Spleen (tissue), 11 donors: ENCODE measurements at regions not wholly inside any gene's neighbourhood (a gene's known extent, or its start where the extent isn't known, plus 50 kb on each side); places are given as distances from the start of the nearest gene placed in this dataset.

Experiments used
- DNase-seq: peaks from one replicate; pipeline ENCODE4 v3.0.0-alpha.2; 2020
- H3K27ac ChIP-seq, 8 donors: fragments of 200-600 bp; sonication (generic) in 7 of 8; 1 replicate in 4 of 8; 2 replicates in 4 of 8; pipeline versions ENCODE4 v1.5.0 to v1.8.0; 2016 to 2021; ENCODE audit warnings: inconsistent platforms in 4 of 8, mild to moderate bottlenecking in 4 of 8, moderate library complexity in 1 of 8
- H3K27me3 ChIP-seq, 7 donors: fragments of 200-600 bp; sonication (generic) in 6 of 7; replicated peaks in 1 of 7; 1 replicate in 4 of 7; 2 replicates in 3 of 7; pipeline versions ENCODE4 v1.5.0 to v1.8.0; 2016 to 2021; ENCODE audit warnings: inconsistent platforms in 3 of 7, mild to moderate bottlenecking in 1 of 7
- H3K36me3 ChIP-seq, 6 donors: fragments of 200-600 bp; sonication (generic) in 5 of 6; 1 replicate in 4 of 6; 2 replicates in 2 of 6; pipeline versions ENCODE4 v1.5.0 to v1.8.0; 2016 to 2021; ENCODE audit warnings: inconsistent platforms in 2 of 6
- H3K4me1 ChIP-seq, 6 donors: fragments of 200-600 bp; sonication (generic) in 5 of 6; 1 replicate in 3 of 6; 2 replicates in 3 of 6; pipeline versions ENCODE4 v1.5.0 to v1.8.0; 2016 to 2021; ENCODE audit warnings: inconsistent platforms in 3 of 6
- H3K4me3 ChIP-seq, 8 donors: fragments of 200-600 bp; sonication (generic) in 7 of 8; 1 replicate in 4 of 8; 2 replicates in 4 of 8; pipeline versions ENCODE4 v1.5.0 to v1.8.0; 2016 to 2021; ENCODE audit warnings: inconsistent platforms in 4 of 8, mild to moderate bottlenecking in 4 of 8, moderate library complexity in 2 of 8
- H3K9me3 ChIP-seq, 8 donors: fragments of 200-600 bp; sonication (generic) in 7 of 8; 1 replicate in 4 of 8; 2 replicates in 4 of 8; pipeline versions ENCODE4 v1.5.0 to v1.8.0; 2016 to 2021; ENCODE audit warnings: inconsistent platforms in 4 of 8
- POLR2A ChIP-seq, 3 donors: fragments of 450-650 bp; IDR thresholded peaks; one replicate each; pipeline ENCODE4 v1.5.1; 2017; ENCODE audit warnings: antibody characterized with exemption in 3 of 3, mild to moderate bottlenecking in 1 of 3
- POLR2AphosphoS5 ChIP-seq, 3 donors: sonication (generic); formaldehyde crosslinking; IDR thresholded peaks; one replicate each; pipeline ENCODE4 v1.5.1; 2017; ENCODE audit warnings: antibody characterized with exemption in 3 of 3
- WGBS, 5 donors: extraction: QIAGEN DNeasy Blood & Tissue Kit in 3 of 5; methylation state at CpG; one replicate each; pipeline versions ENCODE4 v1.1.5 to v1.1.7; 2013 to 2018; 5-methylcytosine and 5-hydroxymethylcytosine counted together
- intact Hi-C: fragments of 100-400 bp; cut with DNase I; formaldehyde crosslinking; loops from one replicate; pipeline ENCODE4 v1.15.0; 2023; ENCODE audit warnings: low total_unique reads
- TF ChIP-seq, protein P1 (sequence below), 11 experiments: fragments of 200-600 bp in 7 of 11; fragments of 450-650 bp in 4 of 11; sonication (generic) in 4 of 11; IDR thresholded peaks in 8 of 11; conservative IDR thresholded peaks in 3 of 11; 1 replicate in 7 of 11; 2 replicates in 4 of 11; pipeline versions ENCODE4 v1.4.0 to v1.8.0; 2016 to 2021; ENCODE audit warnings: antibody characterized with exemption in 11 of 11, inconsistent platforms in 4 of 11, mild to moderate bottlenecking in 1 of 11
- donor health status: healthy with polysubstance abuse.
- donor health status: DM: no; HTN: no; CAD: no; lungs with moderate emphysema.
- donor health status: DM: no; HTN: no; CAD: no.
- donor health status: Bipolar disorder and iron deficiency.
- donor health status: healthy.
- donor health status: DM: no; HTN: no; CAD: no.
- donor health status: DM: yes; HTN: yes; CAD: no.

DNA sequence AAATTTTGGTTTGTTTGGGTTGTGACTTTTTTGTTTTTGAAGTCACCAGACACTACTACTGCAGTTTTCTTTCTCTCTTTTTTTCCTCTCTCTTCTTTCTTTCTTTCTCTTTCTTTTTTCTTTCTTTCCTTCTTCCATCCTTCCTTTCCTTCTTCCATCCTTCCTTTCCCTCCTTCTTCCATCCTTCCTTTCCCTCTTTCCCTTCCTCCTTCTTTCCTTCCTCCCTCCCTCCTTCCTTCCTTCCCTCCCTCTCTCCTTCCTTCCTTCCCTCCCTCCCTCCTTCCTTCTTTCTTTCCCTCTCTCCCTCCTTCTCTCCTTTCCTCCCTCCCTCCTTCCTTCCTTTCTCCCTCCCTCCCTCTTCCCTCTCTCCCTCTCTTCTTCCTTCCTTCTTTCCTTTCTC lies 230.3 kb upstream of the TYRP1 start:
- no peak overlapping the region for H3K27ac ChIP-seq
- no peak for TF ChIP-seq POLR2AphosphoS5 (IDR thresholded peaks at IDR 0.05)
- TF ChIP-seq, protein P1, sequence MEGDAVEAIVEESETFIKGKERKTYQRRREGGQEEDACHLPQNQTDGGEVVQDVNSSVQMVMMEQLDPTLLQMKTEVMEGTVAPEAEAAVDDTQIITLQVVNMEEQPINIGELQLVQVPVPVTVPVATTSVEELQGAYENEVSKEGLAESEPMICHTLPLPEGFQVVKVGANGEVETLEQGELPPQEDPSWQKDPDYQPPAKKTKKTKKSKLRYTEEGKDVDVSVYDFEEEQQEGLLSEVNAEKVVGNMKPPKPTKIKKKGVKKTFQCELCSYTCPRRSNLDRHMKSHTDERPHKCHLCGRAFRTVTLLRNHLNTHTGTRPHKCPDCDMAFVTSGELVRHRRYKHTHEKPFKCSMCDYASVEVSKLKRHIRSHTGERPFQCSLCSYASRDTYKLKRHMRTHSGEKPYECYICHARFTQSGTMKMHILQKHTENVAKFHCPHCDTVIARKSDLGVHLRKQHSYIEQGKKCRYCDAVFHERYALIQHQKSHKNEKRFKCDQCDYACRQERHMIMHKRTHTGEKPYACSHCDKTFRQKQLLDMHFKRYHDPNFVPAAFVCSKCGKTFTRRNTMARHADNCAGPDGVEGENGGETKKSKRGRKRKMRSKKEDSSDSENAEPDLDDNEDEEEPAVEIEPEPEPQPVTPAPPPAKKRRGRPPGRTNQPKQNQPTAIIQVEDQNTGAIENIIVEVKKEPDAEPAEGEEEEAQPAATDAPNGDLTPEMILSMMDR (IDR thresholded peaks at IDR 0.05 in 8 of 11, conservative IDR thresholded peaks at IDR 0.05 in 3 of 11) = no peak
- no peak for TF ChIP-seq POLR2A (IDR thresholded peaks at IDR 0.05)
- H3K36me3 ChIP-seq = no peaks in the 10 kb centered on the region
- H3K9me3 ChIP-seq = no peaks in the 10 kb centered on the region
- H3K4me3 ChIP-seq = no peak overlapping the region
- intact Hi-C loops = no loop called here
- no peaks in the 10 kb centered on the region for H3K4me1 ChIP-seq
- no peaks in the 10 kb centered on the region for H3K27me3 ChIP-seq
- DNase-seq = no peak

DNA sequence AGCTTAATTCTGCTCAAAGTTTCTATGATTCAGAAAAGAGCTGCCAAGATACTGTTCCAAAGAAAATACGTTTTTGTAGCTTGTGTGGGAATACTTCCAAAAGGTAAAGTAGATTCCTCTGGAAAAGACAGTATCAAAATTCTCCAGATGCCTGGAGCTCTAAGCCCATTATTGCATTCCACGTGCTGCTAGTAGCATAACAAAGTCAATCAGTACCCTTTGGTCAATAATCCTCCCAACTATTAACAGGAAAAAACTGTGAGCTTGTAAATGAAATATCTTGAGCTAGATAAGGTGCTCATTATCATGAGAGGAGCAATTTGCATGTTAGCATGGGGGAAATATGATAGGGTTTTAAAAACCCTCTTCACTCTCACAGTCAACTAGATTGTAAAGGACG lies 229.5 kb upstream of the TYRP1 start:
- Histone ChIP-seq H3K36me3 (no peaks in the 10 kb centered on the region), H3K4me1 (no peaks in the 10 kb centered on the region), H3K9me3 (no peaks in the 10 kb centered on the region), H3K27me3 (no peaks in the 10 kb centered on the region), H3K27ac (no peak overlapping the region), H3K4me3 (no peak overlapping the region)
- TF ChIP-seq, protein P1 (IDR thresholded peaks at IDR 0.05 in 8 of 11, conservative IDR thresholded peaks at IDR 0.05 in 3 of 11) = no peak
- TF ChIP-seq POLR2A (IDR thresholded peaks at IDR 0.05) (no peak), POLR2AphosphoS5 (IDR thresholded peaks at IDR 0.05) (no peak)
- 49 to 62% (median 55%) methylated on average over 3 of the region's 3 CpGs for WGBS, 5 donors
- intact Hi-C loops = no loop called here
- DNase-seq = no peak

DNA sequence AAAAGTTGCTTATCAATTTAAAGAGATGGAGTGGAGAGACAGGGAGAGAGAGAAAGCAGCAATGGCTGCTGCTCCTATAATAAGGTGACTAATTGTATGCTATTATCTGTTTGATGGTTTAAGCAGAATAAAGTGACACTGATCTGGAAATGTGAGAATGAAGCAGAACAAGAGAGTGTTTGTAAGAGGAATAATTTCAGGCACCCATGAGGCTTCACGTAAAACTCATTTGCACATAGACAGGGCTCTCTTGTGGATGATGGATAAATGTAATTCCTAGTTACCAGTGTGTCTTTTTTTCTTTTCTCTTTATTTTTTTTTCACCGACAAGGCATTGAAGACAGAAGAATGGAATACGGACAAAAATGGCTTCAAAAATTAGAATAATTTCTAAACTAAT lies 228.8 kb upstream of the TYRP1 start:
- intact Hi-C loops = no loop called here

DNA sequence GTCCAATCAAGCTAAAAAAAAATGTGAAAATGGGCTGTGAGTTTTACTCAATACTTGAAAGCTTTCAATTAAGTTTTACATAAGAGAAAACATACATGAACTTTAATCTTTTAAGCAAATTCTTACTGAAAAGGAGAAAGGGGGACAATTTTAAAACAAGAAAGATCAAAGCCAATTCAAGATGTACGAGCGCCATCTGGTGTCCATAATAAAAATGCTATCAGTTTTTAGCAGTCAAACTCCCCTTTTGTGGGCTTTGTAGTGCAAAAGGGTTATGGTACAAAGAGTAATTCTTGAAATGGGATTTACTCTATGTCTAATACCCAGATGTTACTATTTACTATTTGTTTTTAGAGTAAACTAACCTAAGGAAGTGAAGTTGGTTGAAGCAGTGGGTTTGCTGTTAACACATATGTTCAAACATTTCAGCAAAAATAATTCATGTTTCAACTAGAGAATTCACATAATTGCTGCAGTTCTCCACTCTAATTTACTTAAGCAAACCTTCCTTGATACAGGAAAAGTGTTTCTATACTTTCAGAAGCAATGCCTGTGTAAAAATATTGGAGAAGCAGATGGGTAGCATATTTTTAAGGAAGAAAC lies 228.2 kb upstream of the TYRP1 start:
- H3K4me3 ChIP-seq = no peak overlapping the region
- no peaks in the 10 kb centered on the region for H3K36me3 ChIP-seq
- intact Hi-C loops = no loop called here
- H3K27ac ChIP-seq = no peak overlapping the region
- H3K27me3 ChIP-seq = no peaks in the 10 kb centered on the region
- no peaks in the 10 kb centered on the region for H3K9me3 ChIP-seq
- TF ChIP-seq, protein P1 (IDR thresholded peaks at IDR 0.05 in 8 of 11, conservative IDR thresholded peaks at IDR 0.05 in 3 of 11) = peak in 4 of 11 experiments; percentile 25 to 47 (median 34)
- TF ChIP-seq POLR2A (IDR thresholded peaks at IDR 0.05) = no peak
- no peaks in the 10 kb centered on the region for H3K4me1 ChIP-seq
- 0 to 4% (median 1%) methylated on average over 2 of the region's 2 CpGs for WGBS, 5 donors
- no peak for DNase-seq

More for the DNA sequence above, 228.8 kb upstream of the TYRP1 start:
- no peaks in the 10 kb centered on the region for H3K4me1 ChIP-seq
- no peak overlapping the region for H3K27ac ChIP-seq
- TF ChIP-seq, protein P1 (IDR thresholded peaks at IDR 0.05 in 8 of 11, conservative IDR thresholded peaks at IDR 0.05 in 3 of 11) = no peak
- no peak for TF ChIP-seq POLR2AphosphoS5 (IDR thresholded peaks at IDR 0.05)
- no peak for TF ChIP-seq POLR2A (IDR thresholded peaks at IDR 0.05)
- WGBS, 5 donors = 68 to 87% (median 77%) methylated on average over 3 of the region's 3 CpGs
- no peaks in the 10 kb centered on the region for H3K9me3 ChIP-seq
- no peaks in the 10 kb centered on the region for H3K27me3 ChIP-seq
- H3K36me3 ChIP-seq = no peaks in the 10 kb centered on the region
- no peak overlapping the region for H3K4me3 ChIP-seq
- no peak for DNase-seq
